ENCODE measurements at regions not wholly inside any gene's neighbourhood (a gene's known extent, or its start where the extent isn't known, plus 50 kb on each side); places are given as distances from the start of the nearest gene placed in this dataset.

GRCh38 chr6:93013054-93013453 is 406.3 kb downstream of the EPHA7 start:
- no peaks in the 10 kb centered on the region for H3K9me3 ChIP-seq (ENCODE audit: insufficient read depth, low read length)
- H3K36me3 ChIP-seq (replicated peaks; ENCODE audit: low read depth, low read length): no peaks in the 10 kb centered on the region
- no peaks in the 10 kb centered on the region for H3K4me1 ChIP-seq (ENCODE audit: low read length)
- H4K20me1 ChIP-seq (ENCODE audit: insufficient read depth, low read length): no peaks in the 10 kb centered on the region
- no peaks in the 10 kb centered on the region for H3K27me3 ChIP-seq (ENCODE audit: low read depth, low read length)
- H2AFZ ChIP-seq (ENCODE audit: low read depth, low read length): no peak overlapping the region
- H3K9ac ChIP-seq (ENCODE audit: low read length): no peak overlapping the region
- no peak for TF ChIP-seq EZH2phosphoT487 (IDR thresholded peaks at IDR 0.05; ENCODE audit: low read depth)
- TF ChIP-seq CTCF (IDR thresholded peaks at IDR 0.05; ENCODE audit: low read depth, low read length): no peak
- no peaks in the 10 kb centered on the region for H3K79me2 ChIP-seq (ENCODE audit: low read length)
- no peak overlapping the region for H3K4me3 ChIP-seq (ENCODE audit: low read length)
- H3K27ac ChIP-seq (ENCODE audit: low read length): no peak overlapping the region
- H3K4me2 ChIP-seq (ENCODE audit: low read length): no peak overlapping the region

- Histone ChIP-seq H4K20me1 (ENCODE audit: insufficient read depth, low read length) (no peaks in the 10 kb centered on the region), H3K4me1 (ENCODE audit: low read length) (no peaks in the 10 kb centered on the region), H3K4me3 (ENCODE audit: low read length) (no peak overlapping the region), H3K9me3 (ENCODE audit: insufficient read depth, low read length) (no peaks in the 10 kb centered on the region), H3K36me3 (replicated peaks; ENCODE audit: low read depth, low read length) (no peaks in the 10 kb centered on the region), H3K79me2 (ENCODE audit: low read length) (no peaks in the 10 kb centered on the region), H3K9ac (ENCODE audit: low read length) (no peak overlapping the region), H3K27ac (ENCODE audit: low read length) (no peak overlapping the region), H2AFZ (ENCODE audit: low read depth, low read length) (no peak overlapping the region), H3K4me2 (ENCODE audit: low read length) (no peak overlapping the region), H3K27me3 (ENCODE audit: low read depth, low read length) (no peaks in the 10 kb centered on the region)
- TF ChIP-seq EZH2phosphoT487 (IDR thresholded peaks at IDR 0.05; ENCODE audit: low read depth): no peak
- TF ChIP-seq CTCF (IDR thresholded peaks at IDR 0.05; ENCODE audit: low read depth, low read length): no peak
These were observed 411.0 kb downstream of the EPHA7 start for GRCh38 chr6:93008375-93008774.

GRCh38 chr6:92989656-92990055 is 429.7 kb downstream of the EPHA7 start:
- Histone ChIP-seq H3K4me2 (ENCODE audit: low read length) (no peak overlapping the region), H3K9me3 (ENCODE audit: insufficient read depth, low read length) (no peaks in the 10 kb centered on the region), H3K79me2 (ENCODE audit: low read length) (no peaks in the 10 kb centered on the region), H3K4me1 (ENCODE audit: low read length) (no peaks in the 10 kb centered on the region), H3K27me3 (ENCODE audit: low read depth, low read length) (no peaks in the 10 kb centered on the region), H3K9ac (ENCODE audit: low read length) (no peak overlapping the region), H3K4me3 (ENCODE audit: low read length) (no peak overlapping the region), H2AFZ (ENCODE audit: low read depth, low read length) (no peak overlapping the region), H3K36me3 (replicated peaks; ENCODE audit: low read depth, low read length) (no peaks in the 10 kb centered on the region), H3K27ac (ENCODE audit: low read length) (no peak overlapping the region), H4K20me1 (ENCODE audit: insufficient read depth, low read length) (no peaks in the 10 kb centered on the region)
- TF ChIP-seq CTCF (IDR thresholded peaks at IDR 0.05; ENCODE audit: low read depth, low read length): no peak
- no peak for TF ChIP-seq EZH2phosphoT487 (IDR thresholded peaks at IDR 0.05; ENCODE audit: low read depth)

- no peak overlapping the region for H3K4me3 ChIP-seq (ENCODE audit: low read length)
- TF ChIP-seq EZH2phosphoT487 (IDR thresholded peaks at IDR 0.05; ENCODE audit: low read depth): no peak
- no peaks in the 10 kb centered on the region for H3K36me3 ChIP-seq (replicated peaks; ENCODE audit: low read depth, low read length)
- no peaks in the 10 kb centered on the region for H3K27me3 ChIP-seq (ENCODE audit: low read depth, low read length)
- no peak overlapping the region for H3K4me2 ChIP-seq (ENCODE audit: low read length)
- no peak overlapping the region for H2AFZ ChIP-seq (ENCODE audit: low read depth, low read length)
- H3K9ac ChIP-seq (ENCODE audit: low read length): no peak overlapping the region
- H3K27ac ChIP-seq (ENCODE audit: low read length): no peak overlapping the region
- no peaks in the 10 kb centered on the region for H3K79me2 ChIP-seq (ENCODE audit: low read length)
- no peaks in the 10 kb centered on the region for H3K4me1 ChIP-seq (ENCODE audit: low read length)
- H3K9me3 ChIP-seq (ENCODE audit: insufficient read depth, low read length): no peaks in the 10 kb centered on the region
- H4K20me1 ChIP-seq (ENCODE audit: insufficient read depth, low read length): no peaks in the 10 kb centered on the region
These were observed 440.1 kb downstream of the EPHA7 start for GRCh38 chr6:92979281-92979680.

- no peaks in the 10 kb centered on the region for H3K27me3 ChIP-seq (ENCODE audit: low read depth, low read length)
- no peak overlapping the region for H3K4me2 ChIP-seq (ENCODE audit: low read length)
- H3K9me3 ChIP-seq (ENCODE audit: insufficient read depth, low read length): no peaks in the 10 kb centered on the region
- H3K27ac ChIP-seq (ENCODE audit: low read length): no peak overlapping the region
- H3K36me3 ChIP-seq (replicated peaks; ENCODE audit: low read depth, low read length): no peaks in the 10 kb centered on the region
- H3K9ac ChIP-seq (ENCODE audit: low read length): no peak overlapping the region
- H3K4me3 ChIP-seq (ENCODE audit: low read length): no peak overlapping the region
- no peak for TF ChIP-seq EZH2phosphoT487 (IDR thresholded peaks at IDR 0.05; ENCODE audit: low read depth)
- no peak for TF ChIP-seq CTCF (IDR thresholded peaks at IDR 0.05; ENCODE audit: low read depth, low read length)
- no peaks in the 10 kb centered on the region for H4K20me1 ChIP-seq (ENCODE audit: insufficient read depth, low read length)
- no peaks in the 10 kb centered on the region for H3K79me2 ChIP-seq (ENCODE audit: low read length)
- H2AFZ ChIP-seq (ENCODE audit: low read depth, low read length): no peak overlapping the region
- no peaks in the 10 kb centered on the region for H3K4me1 ChIP-seq (ENCODE audit: low read length)
These were observed 442.3 kb downstream of the EPHA7 start for GRCh38 chr6:92977018-92977417.

Measured in OCI-LY3 (cell line).